Gastrocnemius medialis (tissue), 4 donors: ENCODE measurements at regions not wholly inside any gene's neighbourhood (a gene's known extent, or its start where the extent isn't known, plus 50 kb on each side); places are given as distances from the start of the nearest gene placed in this dataset.

ENCODE experiments used
- CTCF ChIP-seq, 5 experiments: fragments of 450-650 bp in 3 of 5; fragments of 200-600 bp in 2 of 5; sonication (generic) in 2 of 5; IDR thresholded peaks in 4 of 5; conservative IDR thresholded peaks in 1 of 5; 1 replicate in 4 of 5; 2 replicates in 1 of 5; pipeline ENCODE4 v1.5.1; 2016 to 2019; ENCODE audit warnings: antibody characterized with exemption in 5 of 5, mild to moderate bottlenecking in 3 of 5, moderate library complexity in 3 of 5
- POLR2A ChIP-seq, 2 donors: fragments of 450-650 bp; IDR thresholded peaks; one replicate each; pipeline ENCODE4 v1.6.1; 2017; ENCODE audit warnings: antibody characterized with exemption in 2 of 2, mild to moderate bottlenecking in 2 of 2, moderate library complexity in 2 of 2

DNA sequence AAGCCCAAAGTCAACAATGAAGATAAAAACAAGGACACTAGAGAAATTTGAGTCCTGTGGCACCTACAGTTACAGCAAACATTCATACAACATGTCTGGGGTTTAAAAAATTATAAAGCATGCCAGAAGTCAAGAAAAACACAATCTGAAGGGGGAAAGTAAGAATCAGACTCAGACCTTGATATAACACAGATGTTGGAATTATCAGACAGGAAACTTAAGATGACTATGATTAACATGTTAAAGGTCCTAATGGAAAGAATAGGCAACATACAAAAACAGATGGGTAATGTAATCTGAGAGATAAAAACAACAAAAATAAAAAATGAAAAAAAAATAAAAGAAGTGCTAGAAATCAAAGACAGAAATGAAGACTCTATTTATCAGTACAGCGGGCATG lies 446.5 kb downstream of the SPRY1 start:
- TF ChIP-seq CTCF (IDR thresholded peaks at IDR 0.05 in 4 of 5, conservative IDR thresholded peaks at IDR 0.05 in 1 of 5): no peak
- TF ChIP-seq POLR2A (IDR thresholded peaks at IDR 0.05): no peak
